H9 (cell line): ENCODE measurements at regions not wholly inside any gene's neighbourhood (a gene's known extent, or its start where the extent isn't known, plus 50 kb on each side); places are given as distances from the start of the nearest gene placed in this dataset.

Experiments
- DNase-seq: peaks from one replicate; pipeline ENCODE4 v3.0.0-alpha.2; 2017
- H2AFZ ChIP-seq: one replicate; pipeline ENCODE4 v1.6.1; 2013; ENCODE audit warnings: mild to moderate bottlenecking, low read length, control low read depth, moderate library complexity
- H2AK5ac ChIP-seq: 2 replicates; pipeline ENCODE4 v1.6.1; 2013; ENCODE audit warnings: low read length, control low read depth, mixed read lengths; ENCODE audit not compliant: insufficient read length
- H2BK120ac ChIP-seq: one replicate; pipeline ENCODE4 v1.6.1; 2013; ENCODE audit warnings: low read depth, mild to moderate bottlenecking, low read length, control low read depth, inconsistent platforms; ENCODE audit not compliant: poor library complexity, severe bottlenecking
- H2BK12ac ChIP-seq: 2 replicates; pipeline ENCODE4 v1.6.1; 2013; ENCODE audit warnings: low read length, control low read depth, mixed read lengths, low read depth; ENCODE audit not compliant: insufficient read length
- H2BK15ac ChIP-seq: 2 replicates; pipeline ENCODE4 v1.6.1; 2013; ENCODE audit warnings: low read depth, low read length, control low read depth
- H2BK20ac ChIP-seq: one replicate; pipeline ENCODE4 v1.6.1; 2013; ENCODE audit warnings: low read depth, mild to moderate bottlenecking, low read length, control low read depth, inconsistent platforms; ENCODE audit not compliant: poor library complexity, severe bottlenecking
- H2BK5ac ChIP-seq: 2 replicates; pipeline ENCODE4 v1.6.1; 2013; ENCODE audit warnings: low read length, control low read depth, mixed read lengths; ENCODE audit not compliant: insufficient read length
- H3K14ac ChIP-seq: 2 replicates; pipeline ENCODE4 v1.6.1; 2013; ENCODE audit warnings: low read length, control low read depth; ENCODE audit not compliant: insufficient read depth
- H3K18ac ChIP-seq: 2 replicates; pipeline ENCODE4 v1.6.1; 2013; ENCODE audit warnings: low read depth, mild to moderate bottlenecking, mixed read lengths, low read length, control low read depth; ENCODE audit not compliant: insufficient read length
- H3K23ac ChIP-seq: 2 replicates; pipeline ENCODE4 v1.6.1; 2013; ENCODE audit warnings: low read length, control low read depth, mixed read lengths, low read depth; ENCODE audit not compliant: insufficient read length
- H3K23me2 ChIP-seq: 2 replicates; pipeline ENCODE4 v1.6.1; 2013; ENCODE audit warnings: low read depth, mild to moderate bottlenecking, mixed read lengths, low read length, control low read depth; ENCODE audit not compliant: insufficient read length, poor library complexity, severe bottlenecking
- H3K27ac ChIP-seq: 2 replicates; pipeline ENCODE4 v1.5.1; 2013; ENCODE audit warnings: low read length, control low read depth, mixed read lengths, low read depth; ENCODE audit not compliant: insufficient read length
- H3K27me3 ChIP-seq: 2 replicates; pipeline ENCODE4 v1.6.1; 2013; ENCODE audit warnings: low read length, control low read depth, inconsistent platforms; ENCODE audit not compliant: insufficient read depth
- H3K4ac ChIP-seq: 2 replicates; pipeline ENCODE4 v1.6.1; 2013; ENCODE audit warnings: low read depth, mild to moderate bottlenecking, control low read depth, inconsistent platforms, low read length, moderate library complexity
- H3K4me1 ChIP-seq: 2 replicates; pipeline ENCODE4 v1.6.1; 2013; ENCODE audit warnings: low read length, control low read depth, inconsistent platforms; ENCODE audit not compliant: insufficient read depth
- H3K4me2 ChIP-seq: 2 replicates; pipeline ENCODE4 v1.6.1; 2013; ENCODE audit warnings: low read length, control low read depth, mixed read lengths; ENCODE audit not compliant: insufficient read length, insufficient read depth
- H3K56ac ChIP-seq: 2 replicates; pipeline ENCODE4 v1.6.1; 2013; ENCODE audit warnings: low read depth, mild to moderate bottlenecking, mixed read lengths, low read length, control low read depth; ENCODE audit not compliant: insufficient read length
- H3K79me1 ChIP-seq: 2 replicates; pipeline ENCODE4 v1.6.1; 2013; ENCODE audit warnings: low read depth, mild to moderate bottlenecking, moderate library complexity, low read length, control low read depth, inconsistent platforms; ENCODE audit not compliant: insufficient read depth, poor library complexity, severe bottlenecking
- H3K79me2 ChIP-seq: 2 replicates; pipeline ENCODE4 v1.6.1; 2013; ENCODE audit warnings: low read length, control low read depth, inconsistent platforms; ENCODE audit not compliant: insufficient read depth
- H3K9ac ChIP-seq: 2 replicates; pipeline ENCODE4 v1.6.1; 2013; ENCODE audit warnings: low read length, control low read depth, mixed read lengths; ENCODE audit not compliant: insufficient read length; ENCODE audit errors: extremely low read depth
- H3K9me3 ChIP-seq: one replicate; pipeline ENCODE4 v1.6.1; 2013; ENCODE audit warnings: low read depth, low read length, inconsistent platforms; ENCODE audit not compliant: control insufficient read depth
- H3T11ph ChIP-seq: one replicate; pipeline ENCODE4 v1.6.1; 2013; ENCODE audit warnings: mild to moderate bottlenecking, low read length, control low read depth, inconsistent platforms
- H4K20me1 ChIP-seq: one replicate; pipeline ENCODE4 v1.6.1; 2013; ENCODE audit not compliant: control insufficient read depth, insufficient read length, insufficient read depth
- H4K5ac ChIP-seq: 2 replicates; pipeline ENCODE4 v1.6.1; 2013; ENCODE audit warnings: low read depth, mild to moderate bottlenecking, mixed read lengths, low read length, control low read depth; ENCODE audit not compliant: insufficient read length
- H4K8ac ChIP-seq: replicated peaks from 2 replicates; pipeline ENCODE4 v1.6.1; 2013; ENCODE audit warnings: low read length, control low read depth, mixed read lengths, low read depth; ENCODE audit not compliant: insufficient read length
- H4K91ac ChIP-seq: 2 replicates; pipeline ENCODE4 v1.6.1; 2013; ENCODE audit warnings: low read depth, mild to moderate bottlenecking, moderate library complexity, mixed read lengths, low read length, control low read depth; ENCODE audit not compliant: insufficient read length
- H3K27ac Mint-ChIP-seq, 3 experiments: 2 replicates in 2 of 3; 3 replicates in 1 of 3; pipeline ENCODE4 v1.8.0; 2020 to 2021; ENCODE audit warnings: mixed read lengths in 3 of 3, mild to moderate bottlenecking in 1 of 3, moderate library complexity in 1 of 3
- H3K27me3 Mint-ChIP-seq: 2 replicates; pipeline ENCODE4 v1.8.0; 2021; ENCODE audit warnings: low read depth, mild to moderate bottlenecking, moderate library complexity, mixed read lengths
- H3K36me3 Mint-ChIP-seq, 3 experiments: 2 replicates in 2 of 3; 3 replicates in 1 of 3; pipeline ENCODE4 v1.8.0; 2020 to 2021; ENCODE audit warnings: low read depth in 3 of 3, mixed read lengths in 3 of 3; ENCODE audit not compliant: insufficient read depth in 1 of 3
- H3K4me1 Mint-ChIP-seq, 2 experiments: 2 replicates each; pipeline ENCODE4 v1.8.0; 2020; ENCODE audit warnings: mixed read lengths in 2 of 2
- H3K4me3 Mint-ChIP-seq, 2 experiments: 2 replicates in 1 of 2; 3 replicates in 1 of 2; pipeline ENCODE4 v1.8.0; 2020 to 2021; ENCODE audit warnings: mild to moderate bottlenecking in 2 of 2, mixed read lengths in 2 of 2, moderate library complexity in 1 of 2
- H3K9me3 Mint-ChIP-seq, 2 experiments: 2 replicates in 1 of 2; 3 replicates in 1 of 2; pipeline ENCODE4 v1.8.0; 2020; ENCODE audit warnings: mild to moderate bottlenecking in 2 of 2, mixed read lengths in 2 of 2, moderate library complexity in 1 of 2
- WGBS: extraction: QIAGEN DNeasy Blood & Tissue Kit; methylation state at CpG from one replicate; pipeline ENCODE4 v1.1.7; 2013; ENCODE audit warnings: missing lambda C conversion rate, low lambda C conversion rate, mixed read lengths; ENCODE audit not compliant: insufficient read length; ENCODE audit errors: extremely low coverage; 5-methylcytosine and 5-hydroxymethylcytosine counted together
- TF ChIP-seq, protein P1 (sequence below): fragments of 200-600 bp; sonication (generic); conservative IDR thresholded peaks from 3 replicates; pipeline ENCODE4 v1.8.0; 2021; ENCODE audit warnings: antibody characterized with exemption, mild to moderate bottlenecking

DNA sequence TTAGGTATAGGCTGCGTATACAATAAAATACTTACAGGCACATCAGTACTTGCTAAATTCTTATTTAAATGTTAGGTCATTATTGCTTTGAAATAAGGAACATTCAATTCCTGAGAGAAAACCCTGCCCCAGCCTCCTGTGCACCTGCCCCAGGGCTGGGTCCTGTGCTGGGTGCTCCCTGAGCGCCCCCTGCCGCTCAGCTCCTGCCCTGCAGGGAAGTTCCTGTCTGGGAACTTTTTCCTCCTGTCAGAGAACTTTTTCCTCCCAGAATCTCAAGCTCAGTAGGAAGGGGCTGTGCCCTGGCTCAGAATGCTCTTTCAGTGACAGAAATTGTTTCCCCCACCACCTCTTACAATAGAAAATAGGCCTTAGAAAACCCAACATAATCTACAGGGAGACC, 751.1 kb downstream of the TMEM121 start:
- Mint-ChIP-seq H3K4me3 (no peak overlapping the region), H3K4me1 (no peaks in the 10 kb centered on the region), H3K27me3 (no peaks in the 10 kb centered on the region), H3K9me3 (peaks cover 87 to 97% of the 10 kb centered on the region in 2 experiments), H3K27ac (no peak overlapping the region), H3K36me3 (peaks cover 10 to 34% (median 10%) of the 10 kb centered on the region in 3 experiments)
- DNase-seq = no peak
- Histone ChIP-seq H3K56ac (no peak overlapping the region), H3K27ac (no peak overlapping the region), H2BK15ac (no peak overlapping the region), H3K23ac (no peak overlapping the region), H2AFZ (no peak overlapping the region), H3K4me2 (no peak overlapping the region), H3T11ph (no peak overlapping the region), H3K4me1 (no peaks in the 10 kb centered on the region), H3K79me1 (no peaks in the 10 kb centered on the region), H3K79me2 (no peaks in the 10 kb centered on the region), H3K9me3 (peaks cover 92% of the 10 kb centered on the region), H4K5ac (no peak overlapping the region), H2BK5ac (no peak overlapping the region), H4K8ac (no peak overlapping the region), H3K23me2 (no peaks in the 10 kb centered on the region), H2BK20ac (no peak overlapping the region), H4K91ac (no peak overlapping the region), H3K18ac (no peak overlapping the region), H3K14ac (no peak overlapping the region), H4K20me1 (no peaks in the 10 kb centered on the region), H3K27me3 (no peaks in the 10 kb centered on the region), H3K9ac (no peak overlapping the region), H2AK5ac (no peak overlapping the region), H2BK12ac (no peak overlapping the region), H3K4ac (no peak overlapping the region), H2BK120ac (no peak overlapping the region)
- WGBS = no CpG with 5 or more reads among the region's 3 CpGs
- TF ChIP-seq, protein P1, sequence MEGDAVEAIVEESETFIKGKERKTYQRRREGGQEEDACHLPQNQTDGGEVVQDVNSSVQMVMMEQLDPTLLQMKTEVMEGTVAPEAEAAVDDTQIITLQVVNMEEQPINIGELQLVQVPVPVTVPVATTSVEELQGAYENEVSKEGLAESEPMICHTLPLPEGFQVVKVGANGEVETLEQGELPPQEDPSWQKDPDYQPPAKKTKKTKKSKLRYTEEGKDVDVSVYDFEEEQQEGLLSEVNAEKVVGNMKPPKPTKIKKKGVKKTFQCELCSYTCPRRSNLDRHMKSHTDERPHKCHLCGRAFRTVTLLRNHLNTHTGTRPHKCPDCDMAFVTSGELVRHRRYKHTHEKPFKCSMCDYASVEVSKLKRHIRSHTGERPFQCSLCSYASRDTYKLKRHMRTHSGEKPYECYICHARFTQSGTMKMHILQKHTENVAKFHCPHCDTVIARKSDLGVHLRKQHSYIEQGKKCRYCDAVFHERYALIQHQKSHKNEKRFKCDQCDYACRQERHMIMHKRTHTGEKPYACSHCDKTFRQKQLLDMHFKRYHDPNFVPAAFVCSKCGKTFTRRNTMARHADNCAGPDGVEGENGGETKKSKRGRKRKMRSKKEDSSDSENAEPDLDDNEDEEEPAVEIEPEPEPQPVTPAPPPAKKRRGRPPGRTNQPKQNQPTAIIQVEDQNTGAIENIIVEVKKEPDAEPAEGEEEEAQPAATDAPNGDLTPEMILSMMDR = no peak
